SJSA1 (cell line): ENCODE measurements at regions not wholly inside any gene's neighbourhood (a gene's known extent, or its start where the extent isn't known, plus 50 kb on each side); places are given as distances from the start of the nearest gene placed in this dataset.

ENCODE experiments used
- DNase-seq, 2 experiments: peaks; one replicate each; pipeline ENCODE4 v3.0.0-alpha.2; 2015 to 2020; ENCODE audit warnings: low spot score in 2 of 2, low read depth in 1 of 2
- H3K27ac ChIP-seq: fragments of 250-450 bp; sonication (Bioruptor Pico); 2 replicates; pipeline ENCODE4 v1.5.1; 2020; ENCODE audit warnings: mild to moderate bottlenecking, moderate library complexity
- H3K27me3 ChIP-seq: fragments of 250-450 bp; sonication (Bioruptor Pico); replicated peaks from 2 replicates; pipeline ENCODE4 v1.5.1; 2020; ENCODE audit warnings: mild to moderate bottlenecking, moderate library complexity
- H3K36me3 ChIP-seq: fragments of 250-450 bp; sonication (Bioruptor Pico); 2 replicates; pipeline ENCODE4 v1.5.1; 2020; ENCODE audit warnings: mild to moderate bottlenecking
- H3K4me1 ChIP-seq: fragments of 250-450 bp; sonication (Bioruptor Pico); replicated peaks from 2 replicates; pipeline ENCODE4 v1.6.1; 2021; ENCODE audit warnings: mild to moderate bottlenecking
- H3K4me3 ChIP-seq: fragments of 250-450 bp; sonication (Bioruptor Pico); 2 replicates; pipeline ENCODE4 v1.5.1; 2020; ENCODE audit warnings: mild to moderate bottlenecking
- H3K9me3 ChIP-seq: fragments of 250-450 bp; sonication (Bioruptor Pico); replicated peaks from 2 replicates; pipeline ENCODE4 v1.5.1; 2020; ENCODE audit warnings: mild to moderate bottlenecking

DNA sequence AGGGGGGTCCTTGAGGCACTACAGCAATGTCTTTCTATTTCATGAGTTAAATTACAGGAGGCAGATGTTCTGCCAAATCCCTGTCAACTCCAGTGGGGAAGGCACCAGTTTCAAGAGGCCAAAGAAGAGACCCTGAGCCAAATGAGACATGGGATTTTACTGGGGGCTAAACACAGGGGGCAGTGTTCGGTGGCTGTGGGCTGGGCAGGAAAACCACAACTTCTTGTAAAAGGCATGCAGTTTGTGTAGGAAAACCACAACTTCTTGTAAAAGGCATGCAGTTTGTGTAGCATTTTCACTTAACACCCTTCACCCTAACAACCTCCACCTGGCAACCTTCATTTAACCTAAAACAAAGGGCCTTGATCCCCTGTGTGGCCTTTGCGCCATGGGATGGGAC lies 61.0 kb downstream of the POLR2M start:
- Histone ChIP-seq H3K4me3 (no peak overlapping the region), H3K27ac (no peak overlapping the region), H3K36me3 (no peaks in the 10 kb centered on the region), H3K9me3 (no peaks in the 10 kb centered on the region), H3K4me1 (peaks cover 2% of the 10 kb centered on the region; the same call in 1 of the 2 replicates), H3K27me3 (no peaks in the 10 kb centered on the region)
- no peak for DNase-seq

DNA sequence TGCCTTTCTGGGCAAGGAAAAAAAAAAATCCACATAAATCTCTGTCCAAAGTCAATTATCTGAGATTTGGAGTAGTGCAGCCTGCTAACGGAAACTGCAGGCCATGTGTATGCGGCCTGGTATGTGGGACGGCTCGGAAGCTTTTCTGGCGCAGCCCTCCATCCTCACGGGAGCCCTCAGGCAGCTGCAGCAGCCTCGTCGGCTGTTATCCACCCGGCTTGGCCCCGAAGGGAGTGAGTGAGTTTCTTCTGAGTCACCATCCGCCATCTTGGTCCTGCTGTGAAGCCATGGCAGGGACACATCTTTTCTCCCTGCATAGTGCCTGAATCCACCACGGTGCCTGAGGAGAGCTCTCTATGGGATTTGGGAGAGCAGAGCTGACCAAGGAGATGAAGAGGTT lies 62.8 kb downstream of the POLR2M start:
- H3K27me3 ChIP-seq = no peaks in the 10 kb centered on the region; the same call in 1 of the 2 replicates
- H3K36me3 ChIP-seq = no peaks in the 10 kb centered on the region
- no peaks in the 10 kb centered on the region for H3K9me3 ChIP-seq
- H3K4me1 ChIP-seq = peaks cover 5% of the 10 kb centered on the region; the same call in 1 of the 2 replicates
- H3K4me3 ChIP-seq = no peak overlapping the region
- H3K27ac ChIP-seq = no peak overlapping the region
- no peak for DNase-seq

DNA sequence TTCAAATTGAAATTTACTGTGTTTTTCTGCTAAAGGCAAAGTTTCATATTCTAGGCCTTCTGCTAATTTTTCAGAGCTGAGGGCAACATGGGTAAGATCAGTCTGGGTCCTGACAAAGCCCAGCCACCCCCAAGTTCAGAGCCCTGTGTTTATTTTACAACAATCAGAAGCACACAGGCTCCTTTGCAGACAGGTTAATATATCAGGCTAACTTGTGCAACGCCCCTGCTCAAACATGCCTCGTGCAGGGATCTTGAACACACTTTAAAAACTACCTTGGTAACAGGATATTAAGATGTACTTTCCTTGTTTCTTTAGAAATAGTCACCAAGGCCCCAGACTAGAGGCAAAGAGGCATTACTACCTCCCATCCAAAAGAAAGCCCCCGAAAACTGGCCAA lies 64.0 kb downstream of the POLR2M start:
- Histone ChIP-seq H3K4me3 (no peak overlapping the region), H3K4me1 (peaks cover 5% of the 10 kb centered on the region; the same call in 1 of the 2 replicates), H3K9me3 (no peaks in the 10 kb centered on the region), H3K36me3 (no peaks in the 10 kb centered on the region), H3K27me3 (peaks cover 3% of the 10 kb centered on the region; the same call in 1 of the 2 replicates), H3K27ac (no peak overlapping the region)
- DNase-seq = no peak

DNA sequence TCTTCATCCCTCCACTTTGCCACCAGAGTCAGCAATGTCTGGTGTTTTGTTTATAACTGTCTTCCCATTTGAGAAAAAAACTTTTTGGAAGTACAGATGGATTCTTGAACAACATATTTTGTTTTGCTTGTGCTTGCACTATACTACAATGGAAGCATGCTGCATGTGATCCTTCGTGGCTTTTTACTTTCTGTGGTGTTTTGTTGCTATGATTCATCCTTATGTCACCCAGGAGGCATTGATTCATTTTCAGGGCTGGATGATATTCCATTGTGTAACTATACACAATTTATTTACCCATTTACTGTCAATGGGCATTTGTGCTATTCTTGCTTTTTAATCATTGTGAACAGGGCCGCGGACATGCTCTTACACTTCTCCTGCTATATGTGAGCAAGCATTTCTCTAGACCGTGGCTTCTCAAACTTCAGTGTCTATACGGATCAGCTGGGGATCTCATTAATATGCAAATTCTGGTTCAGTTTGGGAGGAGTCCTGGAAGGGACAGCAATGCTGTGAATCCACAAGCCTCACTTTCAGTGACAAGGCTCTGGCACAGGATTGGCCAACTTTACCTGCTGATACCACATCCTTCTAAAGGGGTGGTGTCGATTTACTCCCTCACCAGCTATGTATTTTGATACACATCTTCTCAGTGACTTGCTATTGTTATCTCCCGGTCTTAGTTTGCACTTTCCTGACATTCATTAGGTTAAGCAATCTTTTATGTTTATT lies 65.9 kb downstream of the POLR2M start:
- DNase-seq = peak in 1 of 2 experiments; percentile 48
- Histone ChIP-seq H3K27me3 (peaks cover 7% of the 10 kb centered on the region; the same call in 1 of the 2 replicates), H3K36me3 (no peaks in the 10 kb centered on the region), H3K4me1 (peaks cover 5% of the 10 kb centered on the region; the same call in 1 of the 2 replicates), H3K4me3 (no peak overlapping the region), H3K27ac (no peak overlapping the region), H3K9me3 (no peaks in the 10 kb centered on the region)

DNA sequence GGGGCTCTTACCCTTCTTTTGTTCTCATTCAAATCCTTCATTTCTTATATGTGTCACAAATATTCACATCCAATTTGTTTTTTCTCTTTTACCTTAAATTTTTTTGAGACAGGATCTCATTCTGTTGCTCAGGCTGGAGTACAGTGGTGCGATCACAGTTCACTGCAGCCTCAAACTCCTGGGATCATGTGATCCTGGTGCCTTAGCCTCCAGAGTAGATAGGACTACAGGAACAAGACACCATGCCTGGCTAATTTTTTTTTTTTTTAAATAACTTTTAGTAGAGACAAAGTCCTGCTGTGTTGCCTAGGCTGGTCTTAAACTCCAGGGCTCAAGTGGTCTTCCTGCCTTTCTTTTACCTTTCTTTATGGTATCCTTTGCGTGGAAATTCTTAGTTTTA lies 66.5 kb downstream of the POLR2M start:
- no peak overlapping the region for H3K4me3 ChIP-seq
- no peak for DNase-seq
- peaks cover 5% of the 10 kb centered on the region; the same call in 1 of the 2 replicates for H3K4me1 ChIP-seq
- no peaks in the 10 kb centered on the region for H3K9me3 ChIP-seq
- no peaks in the 10 kb centered on the region for H3K36me3 ChIP-seq
- H3K27ac ChIP-seq = no peak overlapping the region
- peaks cover 7% of the 10 kb centered on the region; the same call in 1 of the 2 replicates for H3K27me3 ChIP-seq

DNA sequence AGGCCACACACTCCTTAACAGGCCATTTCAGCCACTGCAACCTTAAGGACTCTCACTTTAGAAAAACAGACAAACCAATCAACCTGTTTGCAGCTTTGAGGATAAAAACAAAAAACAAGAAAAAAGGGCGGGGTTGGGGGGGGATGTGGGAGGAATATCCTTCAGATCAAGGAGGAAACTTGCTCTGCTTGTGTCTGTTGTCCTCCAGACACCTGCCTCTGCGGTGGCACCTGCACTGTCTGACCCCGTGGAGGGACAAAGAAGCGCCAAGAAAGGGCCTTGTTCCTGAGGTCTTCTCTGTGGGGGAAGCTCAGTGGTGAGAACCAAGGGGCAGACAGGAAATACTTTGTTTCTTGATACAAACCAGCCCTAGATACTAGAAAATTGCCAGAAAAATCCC lies 70.5 kb downstream of the POLR2M start:
- Histone ChIP-seq H3K27ac (no peak overlapping the region), H3K36me3 (no peaks in the 10 kb centered on the region), H3K27me3 (peaks cover 7% of the 10 kb centered on the region; the same call in 1 of the 2 replicates), H3K9me3 (no peaks in the 10 kb centered on the region), H3K4me1 (peaks cover 5% of the 10 kb centered on the region; the same call in 1 of the 2 replicates), H3K4me3 (no peak overlapping the region)
- DNase-seq = no peak

DNA sequence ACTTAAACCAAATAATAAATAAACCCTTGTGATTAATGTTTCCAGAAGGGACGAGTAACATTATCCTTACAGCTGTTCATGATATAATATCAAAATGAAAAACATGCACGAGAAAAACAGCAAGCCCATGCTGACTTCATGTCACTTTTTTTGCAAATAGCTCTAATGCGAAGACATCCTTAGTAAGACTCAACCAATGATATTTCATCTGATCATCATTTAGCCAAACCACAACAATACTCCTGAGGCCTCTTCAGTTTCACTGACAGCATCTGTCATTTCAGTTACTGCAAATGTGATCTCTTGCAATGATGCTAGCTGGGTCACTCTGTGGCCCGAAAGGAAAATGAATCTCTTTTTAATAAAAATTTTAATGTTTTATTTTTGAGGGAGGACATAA lies 74.0 kb downstream of the POLR2M start:
- peaks cover 4% of the 10 kb centered on the region; the same call in 1 of the 2 replicates for H3K27me3 ChIP-seq
- no peaks in the 10 kb centered on the region for H3K36me3 ChIP-seq
- DNase-seq = no peak
- H3K27ac ChIP-seq = no peak overlapping the region
- H3K4me3 ChIP-seq = no peak overlapping the region
- H3K9me3 ChIP-seq = no peaks in the 10 kb centered on the region
- peaks cover 7% of the 10 kb centered on the region; the same call in 1 of the 2 replicates for H3K4me1 ChIP-seq

DNA sequence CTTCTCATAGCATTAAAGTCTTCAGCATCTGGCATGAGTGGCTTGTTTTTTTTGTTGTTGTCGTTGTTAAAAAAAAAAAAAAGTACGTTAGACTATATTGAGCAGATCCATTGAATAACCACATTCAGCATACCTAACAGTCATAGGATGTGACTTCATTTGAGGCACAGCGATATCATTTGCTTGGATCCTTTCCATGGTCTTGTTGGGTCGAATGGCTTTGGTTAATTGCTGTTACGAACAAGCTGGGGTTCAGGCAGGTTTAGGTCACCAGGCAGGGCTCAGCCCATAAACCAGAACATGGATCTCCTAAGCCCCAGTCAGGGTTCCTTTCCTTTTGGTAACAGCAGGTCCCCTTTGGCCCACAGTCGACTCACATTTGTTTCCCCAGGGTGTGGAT lies 76.2 kb downstream of the POLR2M start:
- H3K27ac ChIP-seq = no peak overlapping the region
- no peak overlapping the region for H3K4me3 ChIP-seq
- H3K36me3 ChIP-seq = no peaks in the 10 kb centered on the region
- DNase-seq = no peak
- H3K27me3 ChIP-seq = peaks cover 3% of the 10 kb centered on the region
- no peaks in the 10 kb centered on the region; the same call in 1 of the 2 replicates for H3K9me3 ChIP-seq
- peaks cover 7% of the 10 kb centered on the region; the same call in 1 of the 2 replicates for H3K4me1 ChIP-seq

DNA sequence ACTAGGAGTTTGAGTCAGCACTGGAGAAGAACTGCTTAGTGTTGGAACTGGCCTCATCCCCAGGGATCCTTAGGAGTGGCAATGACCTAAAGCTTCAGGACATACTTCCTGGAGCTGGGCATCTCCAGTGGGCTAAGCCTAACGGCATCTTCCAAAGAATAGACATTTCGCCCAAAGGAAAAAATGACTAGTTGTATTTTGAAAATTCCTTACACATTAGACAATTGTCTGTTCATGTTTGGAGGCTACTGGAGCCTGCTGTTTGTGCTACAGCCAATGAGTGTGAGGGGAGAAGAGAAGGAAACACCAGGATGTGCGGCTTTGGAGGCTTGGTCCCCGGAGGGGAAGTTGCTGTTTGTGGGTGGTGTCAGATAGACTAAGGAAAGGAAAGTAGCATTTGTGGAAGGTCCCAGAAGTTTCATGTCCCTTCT lies 77.6 kb downstream of the POLR2M start:
- peak in 1 of 2 experiments; percentile 41 for DNase-seq
- Histone ChIP-seq H3K9me3 (no peaks in the 10 kb centered on the region; the same call in 1 of the 2 replicates), H3K27ac (peak overlapping the region; percentile 25)

DNA sequence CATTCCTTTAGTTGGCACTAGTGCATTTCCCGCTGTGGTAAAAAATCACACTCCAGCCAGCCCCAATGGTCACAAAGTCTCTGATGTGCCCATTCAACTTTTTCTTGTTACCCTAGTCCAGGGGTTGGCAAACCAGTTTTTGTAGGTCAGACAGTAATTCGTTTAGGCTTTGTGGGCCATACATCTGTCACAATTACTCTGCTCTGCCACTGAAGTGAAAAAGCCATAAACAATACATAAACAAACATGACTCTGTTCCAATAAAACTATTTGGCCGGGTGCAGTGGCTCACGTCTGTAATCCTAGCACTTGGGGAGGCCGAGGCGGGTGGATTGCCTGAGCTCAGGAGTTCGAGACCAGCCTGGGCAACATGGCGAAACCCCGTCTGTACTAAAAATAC lies 78.5 kb downstream of the POLR2M start:
- no peaks in the 10 kb centered on the region; the same call in 1 of the 2 replicates for H3K9me3 ChIP-seq
- H3K27me3 ChIP-seq = peaks cover 14% of the 10 kb centered on the region
- no peak overlapping the region for H3K4me3 ChIP-seq
- H3K4me1 ChIP-seq = peaks cover 7% of the 10 kb centered on the region; the same call in 1 of the 2 replicates
- no peaks in the 10 kb centered on the region for H3K36me3 ChIP-seq
- H3K27ac ChIP-seq = no peak overlapping the region
- no peak for DNase-seq

More for the DNA sequence above, 77.6 kb downstream of the POLR2M start:
- Histone ChIP-seq H3K4me3 (no peak overlapping the region), H3K4me1 (peaks cover 7% of the 10 kb centered on the region; the same call in 1 of the 2 replicates), H3K27me3 (peaks cover 8% of the 10 kb centered on the region), H3K36me3 (no peaks in the 10 kb centered on the region)

DNA sequence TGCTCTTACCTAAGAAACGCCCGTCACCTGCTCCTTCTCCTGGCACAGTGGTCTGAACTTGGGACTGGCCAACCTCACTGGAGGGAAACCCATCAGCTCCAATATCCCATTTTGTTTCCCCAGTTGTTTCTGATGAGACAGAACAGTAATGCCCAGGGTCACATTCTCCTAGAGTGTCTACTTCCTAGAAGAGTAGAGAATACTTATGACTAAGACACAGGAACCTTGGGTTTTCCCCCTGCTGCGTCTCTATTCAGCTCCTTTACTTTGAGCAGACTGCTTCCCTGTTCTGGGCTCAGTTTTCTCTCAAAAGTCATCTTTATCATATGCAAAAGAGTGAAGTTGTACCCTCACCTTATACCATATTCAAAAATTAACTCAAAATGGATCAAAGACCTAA lies 79.4 kb downstream of the POLR2M start:
- Histone ChIP-seq H3K27me3 (peaks cover 14% of the 10 kb centered on the region), H3K4me3 (no peak overlapping the region), H3K27ac (no peak overlapping the region), H3K36me3 (no peaks in the 10 kb centered on the region), H3K9me3 (no peaks in the 10 kb centered on the region; the same call in 1 of the 2 replicates), H3K4me1 (peaks cover 7% of the 10 kb centered on the region; the same call in 1 of the 2 replicates)
- DNase-seq = no peak

DNA sequence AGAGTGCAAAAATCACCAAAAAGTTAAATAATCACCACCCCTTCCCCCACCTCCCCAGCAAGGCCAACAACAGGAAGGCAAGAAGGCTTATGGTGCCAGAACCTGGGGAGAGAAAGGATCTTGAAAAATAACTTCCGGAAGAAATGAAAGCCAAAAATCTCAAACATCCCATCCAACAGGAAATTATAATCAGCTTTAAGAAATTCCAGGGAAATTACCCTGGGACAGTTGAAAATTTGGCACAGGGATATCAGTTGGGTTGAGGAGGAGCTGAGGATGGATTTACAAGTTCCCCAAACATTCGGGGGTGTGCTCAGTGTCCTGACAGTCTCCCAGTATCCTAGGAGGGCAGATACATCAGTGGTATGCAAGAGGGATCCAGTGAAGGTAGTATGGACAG lies 82.7 kb downstream of the POLR2M start:
- Histone ChIP-seq H3K36me3 (no peaks in the 10 kb centered on the region), H3K27me3 (peaks cover 18% of the 10 kb centered on the region), H3K9me3 (no peaks in the 10 kb centered on the region; the same call in 1 of the 2 replicates), H3K4me3 (no peak overlapping the region), H3K27ac (no peak overlapping the region), H3K4me1 (peaks cover 4% of the 10 kb centered on the region; the same call in 1 of the 2 replicates)
- DNase-seq = no peak

DNA sequence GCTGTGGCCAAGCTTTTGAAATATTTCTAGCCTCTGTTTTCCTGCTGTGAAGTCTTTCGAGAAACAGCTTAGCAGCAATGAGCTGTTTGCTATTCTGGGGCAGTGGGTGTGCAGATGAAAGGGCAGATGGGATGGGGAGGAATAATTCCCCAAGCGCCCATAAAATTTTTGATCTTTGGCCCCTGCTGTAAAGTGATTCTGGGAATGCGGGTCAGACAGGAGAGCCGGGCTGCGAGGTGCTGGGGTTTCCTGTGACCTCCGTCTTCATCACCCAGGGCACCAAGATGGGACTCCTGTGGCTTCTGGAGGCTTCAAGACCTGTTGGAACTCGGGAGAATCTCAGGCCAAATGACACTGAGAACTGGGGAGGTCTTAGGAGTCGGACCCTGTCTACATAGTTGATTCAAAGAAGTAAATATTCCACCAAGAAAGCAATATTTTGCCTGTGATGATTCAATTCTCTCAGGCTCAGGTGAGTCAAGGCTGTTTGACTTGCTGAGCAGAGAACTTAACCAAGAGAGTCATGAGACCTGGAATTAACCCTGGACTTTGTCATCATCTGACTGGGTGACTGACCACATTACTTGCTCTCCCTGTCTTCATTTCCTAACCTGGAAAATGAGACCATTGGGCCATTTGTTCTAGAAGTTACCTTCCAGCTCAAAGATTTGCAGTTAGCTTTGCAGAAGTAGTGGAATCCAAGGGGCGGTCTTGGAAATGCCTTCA lies 86.4 kb downstream of the POLR2M start:
- Histone ChIP-seq H3K27ac (no peak overlapping the region), H3K4me1 (no peaks in the 10 kb centered on the region), H3K9me3 (no peaks in the 10 kb centered on the region), H3K36me3 (no peaks in the 10 kb centered on the region), H3K4me3 (no peak overlapping the region), H3K27me3 (peaks cover 22% of the 10 kb centered on the region; the same call in 1 of the 2 replicates)
- no peak for DNase-seq

DNA sequence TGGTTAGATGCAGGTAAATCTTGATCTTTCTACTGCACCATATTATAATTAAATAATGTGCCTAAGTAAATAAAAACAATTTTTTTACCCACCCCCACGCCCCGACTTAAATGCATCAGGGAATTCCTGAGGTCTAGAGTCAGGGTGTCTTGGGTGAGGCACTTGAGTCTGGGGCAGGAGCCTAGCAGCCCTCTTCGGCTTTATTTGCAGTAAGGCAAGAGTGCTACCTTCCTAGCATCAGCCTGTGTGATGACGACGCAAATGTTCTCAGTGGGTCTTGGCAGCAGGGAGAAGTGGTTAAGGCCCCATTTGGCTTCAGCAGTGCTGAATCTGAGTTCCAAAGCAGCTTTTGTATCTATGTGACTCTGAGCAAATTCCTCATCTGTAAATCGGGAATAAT lies 88.7 kb downstream of the POLR2M start:
- Histone ChIP-seq H3K9me3 (no peaks in the 10 kb centered on the region), H3K4me3 (no peak overlapping the region), H3K27me3 (peaks cover 11% of the 10 kb centered on the region; the same call in 1 of the 2 replicates), H3K36me3 (no peaks in the 10 kb centered on the region), H3K27ac (no peak overlapping the region), H3K4me1 (no peaks in the 10 kb centered on the region)
- no peak for DNase-seq
